NCI-H510A treated with DMSO at 0.1 percent for 48 hours (cell line): ENCODE measurements at regions not wholly inside any gene's neighbourhood (a gene's known extent, or its start where the extent isn't known, plus 50 kb on each side); places are given as distances from the start of the nearest gene placed in this dataset.
A peak's percentile ranks its signal among the peaks of the same experiment; 100 is the strongest.
"Not testable (repeated sequence)": the region's sequence is repeated elsewhere in the genome, so short reads cannot be mapped to it uniquely, and the experiment has no call there.

Experiments
- DNase-seq: peaks from one replicate; lab custom pipeline; 2025; lab: John Stamatoyannopoulos, UW

GRCh38 chr10:34907743-34908430 is 92.8 kb upstream of the PARD3 start:
- DNase-seq = no peak

- DNase-seq = peak; percentile 78
Observed at GRCh38 chr10:34906067-34906965, 91.2 kb upstream of the PARD3 start.

- DNase-seq = no peak
Observed at GRCh38 chr10:34905200-34905927, 90.3 kb upstream of the PARD3 start.

- DNase-seq = no peak
Observed at GRCh38 chr10:34904191-34904590, 89.1 kb upstream of the PARD3 start.

GRCh38 chr10:34899161-34899560 is 84.1 kb upstream of the PARD3 start:
- DNase-seq = no peak

GRCh38 chr10:34895977-34896376 is 80.9 kb upstream of the PARD3 start:
- no peak for DNase-seq

- DNase-seq = not testable (repeated sequence)
Observed at GRCh38 chr10:34895046-34895445, 80.0 kb upstream of the PARD3 start.

- DNase-seq = not testable (repeated sequence)
Observed at GRCh38 chr10:34892521-34892920, 77.4 kb upstream of the PARD3 start.

GRCh38 chr10:34890939-34891338 is 75.8 kb upstream of the PARD3 start:
- no peak for DNase-seq

- DNase-seq = no peak
Observed at GRCh38 chr10:34889004-34889869, 74.1 kb upstream of the PARD3 start.

- DNase-seq = no peak
Observed at GRCh38 chr10:34886906-34887642, 72.0 kb upstream of the PARD3 start.

GRCh38 chr10:34885898-34886297 is 70.8 kb upstream of the PARD3 start:
- DNase-seq = no peak

GRCh38 chr10:34885011-34885410 is 69.9 kb upstream of the PARD3 start:
- DNase-seq = no peak

- DNase-seq = no peak
Observed at GRCh38 chr10:34884272-34884952, 69.3 kb upstream of the PARD3 start.

- no peak for DNase-seq
Observed at GRCh38 chr10:34880817-34881216, 65.7 kb upstream of the PARD3 start.

GRCh38 chr10:34878651-34879050 is 63.6 kb upstream of the PARD3 start:
- DNase-seq = not testable (repeated sequence)

- DNase-seq = no peak
Observed at GRCh38 chr10:34875061-34875460, 60.0 kb upstream of the PARD3 start.

- DNase-seq = no peak
Observed at GRCh38 chr10:34872820-34873219, 57.7 kb upstream of the PARD3 start.

- no peak for DNase-seq
Observed at GRCh38 chr10:34869135-34869836, 54.2 kb upstream of the PARD3 start.

GRCh38 chr10:34868589-34868988 is 53.5 kb upstream of the PARD3 start:
- DNase-seq = no peak
